HCT116 (cell line): ENCODE measurements at regions not wholly inside any gene's neighbourhood (a gene's known extent, or its start where the extent isn't known, plus 50 kb on each side); places are given as distances from the start of the nearest gene placed in this dataset.

Experiments
- ATAC-seq: fragments of 200-7000 bp; cut with Tn5 transposase; 2 replicates; pipeline ENCODE4 v1.9.1; 2020; ENCODE audit warnings: mild to moderate bottlenecking, moderate library complexity
- BruUV-seq: library from RNA; stranded (reverse); fragments of 400-500 nt; replicated peaks from 2 replicates; lab custom pipeline; 2021; lab: Mats Ljungman, UMichigan
- CTCF ChIA-PET: fragments of 300-600 bp; sonication (Branson Sonifier 250); formaldehyde crosslinking; loops from one replicate; lab custom pipeline; 2021; ENCODE audit warnings: antibody characterized with exemption; lab: Charles Lee
- POLR2A ChIA-PET: fragments of 300-600, 350-600 bp; sonication (Branson Sonifier 250); formaldehyde crosslinking; loops from one replicate; lab custom pipeline; 2021; ENCODE audit warnings: antibody characterized with exemption; lab: Charles Lee
- RAD21 ChIA-PET, 2 experiments: fragments of 300-600 bp; sonication (Branson Sonifier 250); formaldehyde crosslinking; loops; one replicate each; lab custom pipeline; 2023; ENCODE audit warnings: low total read pairs in 2 of 2; ENCODE audit not compliant: uncharacterized antibody in 2 of 2, unreplicated experiment in 2 of 2, low non-redundant PET in 1 of 2; lab: Charles Lee
- DNase-seq: peaks from one replicate; pipeline ENCODE4 v3.0.0-alpha.2; 2010; ENCODE audit warnings: low read depth, low spot score
- H2AFZ ChIP-seq: fragments of 200-600 bp; shearing (Covaris generic), sonication (generic); 2 replicates; pipeline ENCODE4 v1.6.1; 2017; ENCODE audit warnings: low read depth, mixed run types, mixed read lengths, antibody characterized with exemption, low read length; ENCODE audit not compliant: poor library complexity, severe bottlenecking
- H3K27ac ChIP-seq: 2 replicates; pipeline ENCODE4 v1.5.1; 2012; ENCODE audit warnings: low read depth, low read length
- H3K27me3 ChIP-seq: fragments of 200-600 bp; sonication (generic); 2 replicates; pipeline ENCODE4 v1.6.1; 2016; ENCODE audit warnings: mixed run types, low read length, mixed read lengths; ENCODE audit not compliant: insufficient read depth
- H3K36me3 ChIP-seq, 2 experiments: fragments of 200-500 bp in 1 of 2; fragments of 200-600 bp in 1 of 2; sonication (Bioruptor generic) in 1 of 2; sonication (generic) in 1 of 2; 2 replicates each; pipeline versions ENCODE4 v1.5.1 to v1.6.1; 2014 to 2016; ENCODE audit warnings: low read length in 2 of 2, inconsistent platforms in 1 of 2, mixed read lengths in 1 of 2, mixed run types in 1 of 2; ENCODE audit not compliant: insufficient read depth in 2 of 2, control insufficient read depth in 1 of 2
- H3K4me1 ChIP-seq, 2 experiments: fragments of 200-600 bp in 1 of 2; sonication (generic) in 1 of 2; 2 replicates each; pipeline versions ENCODE4 v1.5.1 to v1.6.1; 2012 to 2017; ENCODE audit warnings: low read length in 2 of 2, inconsistent platforms in 1 of 2, mild to moderate bottlenecking in 1 of 2, mixed read lengths in 1 of 2, mixed run types in 1 of 2, moderate library complexity in 1 of 2; ENCODE audit not compliant: insufficient read depth in 2 of 2, control insufficient read depth in 1 of 2
- H3K4me2 ChIP-seq: fragments of 200-600 bp; sonication (generic); 2 replicates; pipeline ENCODE4 v1.6.1; 2017; ENCODE audit warnings: mixed run types, low read length, mixed read lengths
- H3K4me3 ChIP-seq, 2 experiments: fragments of 200-600 bp in 1 of 2; sonication (generic) in 1 of 2; replicated peaks in 1 of 2; 2 replicates each; pipeline ENCODE4 v1.5.1; 2011 to 2016; ENCODE audit warnings: low read length in 2 of 2, control low read depth in 1 of 2, low read depth in 1 of 2, mild to moderate bottlenecking in 1 of 2, mixed read lengths in 1 of 2, mixed run types in 1 of 2
- H3K79me2 ChIP-seq: fragments of 200-600 bp; sonication (generic); 2 replicates; pipeline ENCODE4 v1.6.1; 2017; ENCODE audit warnings: mild to moderate bottlenecking, mixed run types, low read length, moderate library complexity, mixed read lengths; ENCODE audit not compliant: insufficient read depth
- H3K9ac ChIP-seq: fragments of 200-600 bp; sonication (generic); 2 replicates; pipeline ENCODE4 v1.6.1; 2016; ENCODE audit warnings: low read length, mixed read lengths
- H3K9me2 ChIP-seq: fragments of 200-600 bp; sonication (generic), shearing (Covaris generic); 2 replicates; pipeline ENCODE4 v1.6.1; 2017; ENCODE audit warnings: mixed run types, mild to moderate bottlenecking, moderate library complexity; ENCODE audit not compliant: insufficient read depth
- H3K9me3 ChIP-seq, 2 experiments: fragments of 200-500 bp in 1 of 2; fragments of 200-600 bp in 1 of 2; sonication (Bioruptor generic) in 1 of 2; sonication (generic) in 1 of 2; 2 replicates each; pipeline ENCODE4 v1.6.1; 2014 to 2017; ENCODE audit warnings: low read length in 2 of 2, mixed read lengths in 2 of 2, inconsistent platforms in 1 of 2, low read depth in 1 of 2, mild to moderate bottlenecking in 1 of 2, mixed run types in 1 of 2, moderate library complexity in 1 of 2; ENCODE audit not compliant: control insufficient read depth in 1 of 2, insufficient read depth in 1 of 2
- H4K20me1 ChIP-seq: fragments of 200-600 bp; sonication (generic), shearing (Covaris generic); 2 replicates; pipeline ENCODE4 v1.6.1; 2017; ENCODE audit warnings: mixed run types, mild to moderate bottlenecking, moderate library complexity; ENCODE audit not compliant: insufficient read depth
- ATF3 ChIP-seq: IDR thresholded peaks from 2 replicates; pipeline ENCODE4 v1.6.1; 2012
- EGR1 ChIP-seq: IDR thresholded peaks from 2 replicates; pipeline ENCODE4 v1.6.1; 2012; ENCODE audit warnings: low read depth
- ELF1 ChIP-seq: IDR thresholded peaks from 2 replicates; pipeline ENCODE4 v1.6.1; 2012; ENCODE audit warnings: low read depth, borderline replicate concordance
- EZH2 ChIP-seq: fragments of 200-600 bp; sonication (generic); IDR thresholded peaks from 2 replicates; pipeline ENCODE4 v1.6.1; 2017; ENCODE audit warnings: antibody characterized with exemption, mixed run types
- JUND ChIP-seq: IDR thresholded peaks from 2 replicates; pipeline ENCODE4 v1.6.1; 2012
- POLR2AphosphoS5 ChIP-seq: IDR thresholded peaks from 2 replicates; pipeline ENCODE4 v1.6.1; 2011; ENCODE audit warnings: mild to moderate bottlenecking, low read depth, low read length, moderate library complexity
- RAD21 ChIP-seq: IDR thresholded peaks from 2 replicates; pipeline ENCODE4 v1.6.1; 2012; ENCODE audit warnings: low read depth, mild to moderate bottlenecking
- REST ChIP-seq: IDR thresholded peaks from 2 replicates; pipeline ENCODE4 v1.6.1; 2012; ENCODE audit warnings: low read depth
- SRF ChIP-seq: IDR thresholded peaks from 2 replicates; pipeline ENCODE4 v1.6.1; 2012; ENCODE audit warnings: low read depth
- YY1 ChIP-seq: IDR thresholded peaks from 2 replicates; pipeline ENCODE4 v1.6.1; 2011; ENCODE audit warnings: low read length, low read depth, moderate library complexity, mild to moderate bottlenecking; ENCODE audit not compliant: insufficient replicate concordance; ENCODE audit errors: extremely low read depth
- intact Hi-C: fragments of 100-400 bp; cut with micrococcal nuclease; formaldehyde crosslinking; loops from 2 replicates; pipeline ENCODE4 v1.10.0; 2022
- TF ChIP-seq, protein P1 (sequence below), 3 experiments: fragments of 200-600 bp in 1 of 3; sonication (generic) in 1 of 3; IDR thresholded peaks in 2 of 3; conservative IDR thresholded peaks in 1 of 3; 2 replicates each; pipeline ENCODE4 v1.5.1; 2012 to 2017; ENCODE audit warnings: low read depth in 2 of 3, low read length in 2 of 3, antibody characterized with exemption in 1 of 3, borderline replicate concordance in 1 of 3, control low read depth in 1 of 3, mild to moderate bottlenecking in 1 of 3, mixed read lengths in 1 of 3, mixed run types in 1 of 3, moderate library complexity in 1 of 3; ENCODE audit not compliant: insufficient read depth in 1 of 3

DNA sequence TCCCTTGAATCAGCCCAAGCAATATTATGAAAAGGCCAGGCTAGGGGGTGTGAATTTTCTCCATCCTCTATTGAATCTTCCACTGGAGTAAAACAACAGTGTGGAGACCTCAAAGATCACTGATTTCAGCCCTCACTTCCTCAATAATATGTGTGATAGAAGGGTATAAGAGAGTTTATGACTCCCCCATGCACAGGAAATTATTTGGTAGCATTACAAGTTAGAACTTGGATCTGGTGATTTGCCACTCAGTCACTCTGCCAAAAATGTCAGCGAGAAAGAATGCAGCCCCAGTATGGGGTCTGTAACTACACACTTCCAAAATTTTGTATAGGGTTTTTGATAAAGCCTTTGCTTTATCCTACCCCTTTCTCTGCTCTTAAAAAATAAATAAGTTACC is 81.0 kb upstream of the KCNMB2 start:
- Histone ChIP-seq H3K36me3 (no peaks in the 10 kb centered on the region), H3K9ac (no peak overlapping the region), H3K79me2 (no peaks in the 10 kb centered on the region), H3K4me2 (no peak overlapping the region), H3K4me3 (no peak overlapping the region), H2AFZ (no peak overlapping the region), H3K9me3 (no peaks in the 10 kb centered on the region), H3K27me3 (no peaks in the 10 kb centered on the region), H4K20me1 (no peaks in the 10 kb centered on the region), H3K27ac (no peak overlapping the region), H3K4me1 (no peaks in the 10 kb centered on the region), H3K9me2 (no peaks in the 10 kb centered on the region)
- CTCF ChIA-PET = no interaction called here
- POLR2A ChIA-PET = no interaction called here
- BruUV-seq = no TSS peak
- DNase-seq (no peak), ATAC-seq (no peak)
- RAD21 ChIA-PET = no interaction called here
- intact Hi-C loops = no loop called here
- TF ChIP-seq REST = no peak
- TF ChIP-seq SRF = no peak
- no peak for TF ChIP-seq EGR1
- TF ChIP-seq POLR2AphosphoS5 = no peak
- no peak for TF ChIP-seq YY1
- no peak for TF ChIP-seq RAD21
- TF ChIP-seq, protein P1, sequence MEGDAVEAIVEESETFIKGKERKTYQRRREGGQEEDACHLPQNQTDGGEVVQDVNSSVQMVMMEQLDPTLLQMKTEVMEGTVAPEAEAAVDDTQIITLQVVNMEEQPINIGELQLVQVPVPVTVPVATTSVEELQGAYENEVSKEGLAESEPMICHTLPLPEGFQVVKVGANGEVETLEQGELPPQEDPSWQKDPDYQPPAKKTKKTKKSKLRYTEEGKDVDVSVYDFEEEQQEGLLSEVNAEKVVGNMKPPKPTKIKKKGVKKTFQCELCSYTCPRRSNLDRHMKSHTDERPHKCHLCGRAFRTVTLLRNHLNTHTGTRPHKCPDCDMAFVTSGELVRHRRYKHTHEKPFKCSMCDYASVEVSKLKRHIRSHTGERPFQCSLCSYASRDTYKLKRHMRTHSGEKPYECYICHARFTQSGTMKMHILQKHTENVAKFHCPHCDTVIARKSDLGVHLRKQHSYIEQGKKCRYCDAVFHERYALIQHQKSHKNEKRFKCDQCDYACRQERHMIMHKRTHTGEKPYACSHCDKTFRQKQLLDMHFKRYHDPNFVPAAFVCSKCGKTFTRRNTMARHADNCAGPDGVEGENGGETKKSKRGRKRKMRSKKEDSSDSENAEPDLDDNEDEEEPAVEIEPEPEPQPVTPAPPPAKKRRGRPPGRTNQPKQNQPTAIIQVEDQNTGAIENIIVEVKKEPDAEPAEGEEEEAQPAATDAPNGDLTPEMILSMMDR (IDR thresholded peaks at IDR 0.05 in 2 of 3, conservative IDR thresholded peaks at IDR 0.05 in 1 of 3; ENCODE audit: borderline replicate concordance in 1 of 3, insufficient read depth in 1 of 3, low read depth in 2 of 3, low read length in 2 of 3) = no peak
- no peak for TF ChIP-seq EZH2
- TF ChIP-seq JUND = no peak
- no peak for TF ChIP-seq ELF1
- TF ChIP-seq ATF3 = no peak
